ENCODE measurements at regions not wholly inside any gene's neighbourhood (a gene's known extent, or its start where the extent isn't known, plus 50 kb on each side); places are given as distances from the start of the nearest gene placed in this dataset.

- Mint-ChIP-seq H3K4me1 (no peaks in the 10 kb centered on the region), H3K27me3 (peaks cover 2% of the 10 kb centered on the region), H3K27ac (no peak overlapping the region), H3K36me3 (ENCODE audit: low read depth) (no peaks in the 10 kb centered on the region), H3K4me3 (no peak overlapping the region), H3K9me3 (ENCODE audit: low read depth) (peaks cover 3% of the 10 kb centered on the region)
- ChIA-PET POLR2A (no interaction called here), CTCF (no interaction called here)
- ATAC-seq (no peak), DNase-seq (no peak)
- intact Hi-C loops (cut with DNase I, micrococcal nuclease): no loop called here
Measured at GRCh38 chr4:41377196-41377595, 120.5 kb downstream of the UCHL1 start.

- DNase-seq: no peak
- Mint-ChIP-seq H3K4me3 (no peak overlapping the region), H3K27ac (no peak overlapping the region), H3K36me3 (ENCODE audit: low read depth) (no peaks in the 10 kb centered on the region), H3K4me1 (no peaks in the 10 kb centered on the region), H3K9me3 (ENCODE audit: low read depth) (peaks cover 5% of the 10 kb centered on the region), H3K27me3 (peaks cover 3% of the 10 kb centered on the region)
- intact Hi-C loops (cut with DNase I, micrococcal nuclease): no loop called here
- ChIA-PET CTCF (interaction anchor here (0.9 kb wide), 1 partner anchor 13 kb away, joined by 3 read pairs; no protein-coding TSS in a partner anchor), POLR2A (no interaction called here)
- ATAC-seq: no peak
Measured at GRCh38 chr4:41379230-41379629, 122.5 kb downstream of the UCHL1 start.

- H3K27ac Mint-ChIP-seq: no peak overlapping the region
- H3K9me3 Mint-ChIP-seq (ENCODE audit: low read depth): peaks cover 5% of the 10 kb centered on the region
- peaks cover 3% of the 10 kb centered on the region for H3K27me3 Mint-ChIP-seq
- POLR2A ChIA-PET: no interaction called here
- H3K36me3 Mint-ChIP-seq (ENCODE audit: low read depth): no peaks in the 10 kb centered on the region
- no peak for DNase-seq
- no peak overlapping the region for H3K4me3 Mint-ChIP-seq
- intact Hi-C loops (cut with DNase I, micrococcal nuclease): no loop called here
- H3K4me1 Mint-ChIP-seq: no peaks in the 10 kb centered on the region
- no peak for ATAC-seq
- CTCF ChIA-PET: no interaction called here
Measured at GRCh38 chr4:41380511-41381157, 123.9 kb downstream of the UCHL1 start.

- no peaks in the 10 kb centered on the region for H3K36me3 Mint-ChIP-seq (ENCODE audit: low read depth)
- intact Hi-C loops (cut with DNase I, micrococcal nuclease): no loop called here
- POLR2A ChIA-PET: no interaction called here
- H3K27ac Mint-ChIP-seq: no peak overlapping the region
- CTCF ChIA-PET: no interaction called here
- H3K4me1 Mint-ChIP-seq: no peaks in the 10 kb centered on the region
- ATAC-seq: no peak
- peaks cover 5% of the 10 kb centered on the region for H3K9me3 Mint-ChIP-seq (ENCODE audit: low read depth)
- H3K27me3 Mint-ChIP-seq: peaks cover 3% of the 10 kb centered on the region
- no peak overlapping the region for H3K4me3 Mint-ChIP-seq
- no peak for DNase-seq
Measured at GRCh38 chr4:41381384-41381783, 124.7 kb downstream of the UCHL1 start.

GRCh38 chr4:41384992-41385391 lies 128.3 kb downstream of the UCHL1 start:
- intact Hi-C loops (cut with DNase I, micrococcal nuclease): no loop called here
- DNase-seq: no peak
- no peak for ATAC-seq
- no peak overlapping the region for H3K27ac Mint-ChIP-seq
- ChIA-PET POLR2A (no interaction called here), CTCF (no interaction called here)
- no peaks in the 10 kb centered on the region for H3K4me1 Mint-ChIP-seq
- H3K9me3 Mint-ChIP-seq (ENCODE audit: low read depth): peaks cover 2% of the 10 kb centered on the region
- peaks cover 3% of the 10 kb centered on the region for H3K27me3 Mint-ChIP-seq
- no peak overlapping the region for H3K4me3 Mint-ChIP-seq
- no peaks in the 10 kb centered on the region for H3K36me3 Mint-ChIP-seq (ENCODE audit: low read depth)

- CTCF ChIA-PET: no interaction called here
- ATAC-seq (no peak), DNase-seq (no peak)
- H3K4me3 Mint-ChIP-seq: no peak overlapping the region
- H3K27me3 Mint-ChIP-seq: peaks cover 3% of the 10 kb centered on the region
- no peaks in the 10 kb centered on the region for H3K36me3 Mint-ChIP-seq (ENCODE audit: low read depth)
- no peak overlapping the region for H3K27ac Mint-ChIP-seq
- POLR2A ChIA-PET: no interaction called here
- no peaks in the 10 kb centered on the region for H3K4me1 Mint-ChIP-seq
- peaks cover 2% of the 10 kb centered on the region for H3K9me3 Mint-ChIP-seq (ENCODE audit: low read depth)
- intact Hi-C loops (cut with DNase I, micrococcal nuclease): no loop called here
Measured at GRCh38 chr4:41385481-41385880, 128.8 kb downstream of the UCHL1 start.

- H3K36me3 Mint-ChIP-seq (ENCODE audit: low read depth): no peaks in the 10 kb centered on the region
- CTCF ChIA-PET: no interaction called here
Measured at GRCh38 chr4:41388080-41388479, 131.4 kb downstream of the UCHL1 start.

GRCh38 chr4:41389356-41389755 lies 132.6 kb downstream of the UCHL1 start:
- POLR2A ChIA-PET: no interaction called here
- H3K36me3 Mint-ChIP-seq (ENCODE audit: low read depth): no peaks in the 10 kb centered on the region

More at GRCh38 chr4:41388080-41388479, 131.4 kb downstream of the UCHL1 start:
- H3K4me1 Mint-ChIP-seq: no peaks in the 10 kb centered on the region
- H3K27me3 Mint-ChIP-seq: peaks cover 7% of the 10 kb centered on the region
- H3K27ac Mint-ChIP-seq: no peak overlapping the region
- no peak for ATAC-seq
- no peak for DNase-seq
- POLR2A ChIA-PET: no interaction called here
- H3K4me3 Mint-ChIP-seq: no peak overlapping the region
- H3K9me3 Mint-ChIP-seq (ENCODE audit: low read depth): peaks cover 2% of the 10 kb centered on the region
- intact Hi-C loops (cut with DNase I, micrococcal nuclease): no loop called here

GRCh38 chr4:41390661-41391060 lies 133.9 kb downstream of the UCHL1 start:
- Mint-ChIP-seq H3K9me3 (ENCODE audit: low read depth) (no peaks in the 10 kb centered on the region), H3K4me1 (no peaks in the 10 kb centered on the region), H3K27ac (no peak overlapping the region), H3K36me3 (ENCODE audit: low read depth) (no peaks in the 10 kb centered on the region), H3K27me3 (peaks cover 4% of the 10 kb centered on the region), H3K4me3 (no peak overlapping the region)
- intact Hi-C loops (cut with DNase I, micrococcal nuclease): no loop called here
- ChIA-PET CTCF (no interaction called here), POLR2A (no interaction called here)
- no peak for DNase-seq
- ATAC-seq: no peak

More at GRCh38 chr4:41389356-41389755, 132.6 kb downstream of the UCHL1 start:
- CTCF ChIA-PET: interaction anchor here (0.7 kb wide), 1 partner anchor 402 kb away, joined by 4 read pairs; no protein-coding TSS in a partner anchor
- Mint-ChIP-seq H3K4me1 (no peaks in the 10 kb centered on the region), H3K27me3 (peaks cover 4% of the 10 kb centered on the region), H3K4me3 (no peak overlapping the region), H3K9me3 (ENCODE audit: low read depth) (no peaks in the 10 kb centered on the region), H3K27ac (no peak overlapping the region)
- DNase-seq (no peak), ATAC-seq (no peak)
- intact Hi-C loops (cut with DNase I, micrococcal nuclease): no loop called here

- Mint-ChIP-seq H3K36me3 (ENCODE audit: low read depth) (no peaks in the 10 kb centered on the region), H3K4me3 (no peak overlapping the region), H3K27ac (no peak overlapping the region), H3K9me3 (ENCODE audit: low read depth) (no peaks in the 10 kb centered on the region), H3K4me1 (no peaks in the 10 kb centered on the region), H3K27me3 (peaks cover 4% of the 10 kb centered on the region)
- no peak for ATAC-seq
- POLR2A ChIA-PET: no interaction called here
- intact Hi-C loops (cut with DNase I, micrococcal nuclease): no loop called here
- CTCF ChIA-PET: no interaction called here
- no peak for DNase-seq
Measured at GRCh38 chr4:41391271-41391670, 134.5 kb downstream of the UCHL1 start.

- no peak for ATAC-seq
- Mint-ChIP-seq H3K4me1 (no peaks in the 10 kb centered on the region), H3K4me3 (no peak overlapping the region), H3K27me3 (peaks cover 5% of the 10 kb centered on the region), H3K27ac (no peak overlapping the region), H3K9me3 (ENCODE audit: low read depth) (no peaks in the 10 kb centered on the region), H3K36me3 (ENCODE audit: low read depth) (no peaks in the 10 kb centered on the region)
- CTCF ChIA-PET: no interaction called here
- intact Hi-C loops (cut with DNase I, micrococcal nuclease): no loop called here
- POLR2A ChIA-PET: no interaction called here
- no peak for DNase-seq
Measured at GRCh38 chr4:41394481-41394894, 137.8 kb downstream of the UCHL1 start.

GRCh38 chr4:41396214-41396613 lies 139.5 kb downstream of the UCHL1 start:
- ATAC-seq: no peak
- Mint-ChIP-seq H3K4me3 (no peak overlapping the region), H3K27ac (no peak overlapping the region), H3K36me3 (ENCODE audit: low read depth) (no peaks in the 10 kb centered on the region), H3K27me3 (peaks cover 5% of the 10 kb centered on the region), H3K9me3 (ENCODE audit: low read depth) (no peaks in the 10 kb centered on the region), H3K4me1 (no peaks in the 10 kb centered on the region)
- CTCF ChIA-PET: no interaction called here
- no peak for DNase-seq
- POLR2A ChIA-PET: no interaction called here
- intact Hi-C loops (cut with DNase I, micrococcal nuclease): no loop called here

GRCh38 chr4:41396869-41397268 lies 140.1 kb downstream of the UCHL1 start:
- H3K27ac Mint-ChIP-seq: no peak overlapping the region
- DNase-seq: no peak
- no peak overlapping the region for H3K4me3 Mint-ChIP-seq
- POLR2A ChIA-PET: no interaction called here
- intact Hi-C loops (cut with DNase I, micrococcal nuclease): no loop called here
- H3K36me3 Mint-ChIP-seq (ENCODE audit: low read depth): no peaks in the 10 kb centered on the region
- ATAC-seq: no peak
- CTCF ChIA-PET: interaction anchor here (0.6 kb wide), 1 partner anchor 53 kb away, joined by 3 read pairs; no protein-coding TSS in a partner anchor
- H3K4me1 Mint-ChIP-seq: no peaks in the 10 kb centered on the region
- H3K27me3 Mint-ChIP-seq: peaks cover 4% of the 10 kb centered on the region
- H3K9me3 Mint-ChIP-seq (ENCODE audit: low read depth): no peaks in the 10 kb centered on the region
